ENCODE measurements at regions not wholly inside any gene's neighbourhood (a gene's known extent, or its start where the extent isn't known, plus 50 kb on each side); places are given as distances from the start of the nearest gene placed in this dataset.
"Not testable (repeated sequence)": the region's sequence is repeated elsewhere in the genome, so short reads cannot be mapped to it uniquely, and the experiment has no call there.

DNA sequence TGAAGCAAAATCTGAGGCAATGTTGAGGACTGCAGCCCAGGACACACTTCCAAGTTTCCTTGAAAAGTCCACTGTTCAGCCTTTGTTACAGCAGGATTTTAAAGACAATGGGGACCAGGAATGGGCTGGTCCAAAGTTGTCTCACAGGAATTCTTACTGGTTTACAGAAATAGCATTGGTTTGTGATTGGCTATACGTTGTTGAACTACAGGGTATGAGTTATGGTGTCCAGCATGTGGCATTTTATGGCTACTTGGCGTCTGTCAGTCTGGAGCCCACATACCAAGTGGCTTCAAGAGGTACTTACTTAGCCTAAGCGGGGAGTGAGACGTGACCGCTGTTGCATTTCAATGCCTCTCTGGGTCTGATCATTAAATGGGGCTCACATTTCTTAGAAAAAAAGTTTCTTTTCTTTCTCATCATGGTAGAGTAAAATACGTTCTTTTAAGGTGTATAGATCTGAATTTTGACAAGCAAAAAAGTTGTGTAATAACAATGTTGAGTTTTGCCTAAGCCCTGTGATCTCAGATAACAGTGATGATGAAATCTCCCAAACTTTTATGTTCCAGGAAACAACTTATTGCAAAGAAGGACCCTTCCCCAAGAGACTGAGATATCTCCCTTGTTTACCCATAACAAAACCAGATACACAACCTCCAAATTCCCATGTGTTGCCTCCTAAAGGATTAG is 100.0 kb upstream of the TRIM24 start:
- H3K4me2 ChIP-seq (ENCODE audit: low read depth, low read length, poor library complexity, severe bottlenecking), result no peak overlapping the region
- H2AFZ ChIP-seq (ENCODE audit: low read length), result no peak overlapping the region
- H3K36me3 ChIP-seq (ENCODE audit: insufficient read depth, low read length), result no peaks in the 10 kb centered on the region
- H3K27me3 ChIP-seq (ENCODE audit: insufficient read depth, low read length, poor library complexity, severe bottlenecking), result no peaks in the 10 kb centered on the region
- no peaks in the 10 kb centered on the region for H3K9me3 ChIP-seq (ENCODE audit: insufficient read depth, low read depth, low read length)
- no peaks in the 10 kb centered on the region for H3K9me2 ChIP-seq (replicated peaks; ENCODE audit: low read depth, low read length)
- H3F3A ChIP-seq (ENCODE audit: low read depth), result no peaks in the 10 kb centered on the region
- no peak overlapping the region for H3K4me3 ChIP-seq (ENCODE audit: low read length, poor library complexity, severe bottlenecking)
- no peaks in the 10 kb centered on the region for H3K79me2 ChIP-seq (ENCODE audit: insufficient read depth, low read length)
- no peaks in the 10 kb centered on the region for H4K20me1 ChIP-seq (ENCODE audit: insufficient read depth, low read length, poor library complexity, severe bottlenecking)
- no peaks in the 10 kb centered on the region for H3K4me1 ChIP-seq (ENCODE audit: insufficient read depth, low read length, poor library complexity, severe bottlenecking)
- TF ChIP-seq EZH2phosphoT487 (IDR thresholded peaks at IDR 0.05; ENCODE audit: borderline replicate concordance), result no peak
- no peak overlapping the region for H3K9ac ChIP-seq (ENCODE audit: low read depth, low read length, poor library complexity, severe bottlenecking)

- Histone ChIP-seq H3K79me2 (ENCODE audit: insufficient read depth, low read length) (no peaks in the 10 kb centered on the region), H2AFZ (ENCODE audit: low read length) (no peak overlapping the region)
These were observed 96.3 kb upstream of the TRIM24 start for GRCh38 chr7:138363721-138364120.

DNA sequence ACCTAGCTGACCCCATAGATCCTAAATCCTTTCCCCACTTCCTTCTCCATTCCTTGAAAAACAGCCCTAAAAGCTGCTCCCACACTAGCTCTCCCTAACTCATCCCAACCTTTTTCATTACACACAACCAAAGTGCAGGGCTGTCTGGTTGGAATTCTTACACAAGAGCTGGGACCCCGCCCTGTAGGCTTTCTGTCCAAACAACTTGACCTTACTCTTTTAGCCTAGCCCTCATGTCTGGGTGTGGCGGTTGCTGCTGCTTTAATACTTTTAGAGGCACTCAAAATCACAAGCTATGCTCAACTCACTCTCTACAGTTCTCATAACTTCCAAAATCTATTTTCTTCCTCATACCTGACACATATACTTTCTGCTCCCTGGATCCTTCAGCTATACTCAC is 93.9 kb upstream of the TRIM24 start:
- H3K9ac ChIP-seq (ENCODE audit: low read depth, low read length, poor library complexity, severe bottlenecking); H3K4me2 ChIP-seq (ENCODE audit: low read depth, low read length, poor library complexity, severe bottlenecking); H3K27me3 ChIP-seq (ENCODE audit: insufficient read depth, low read length, poor library complexity, severe bottlenecking); H3K36me3 ChIP-seq (ENCODE audit: insufficient read depth, low read length); H3K4me3 ChIP-seq (ENCODE audit: low read length, poor library complexity, severe bottlenecking); H3K4me1 ChIP-seq (ENCODE audit: insufficient read depth, low read length, poor library complexity, severe bottlenecking); H3K9me2 ChIP-seq (replicated peaks; ENCODE audit: low read depth, low read length); H2AFZ ChIP-seq (ENCODE audit: low read length); H4K20me1 ChIP-seq (ENCODE audit: insufficient read depth, low read length, poor library complexity, severe bottlenecking); H3F3A ChIP-seq (ENCODE audit: low read depth); H3K9me3 ChIP-seq (ENCODE audit: insufficient read depth, low read depth, low read length); H3K79me2 ChIP-seq (ENCODE audit: insufficient read depth, low read length): not testable (repeated sequence)

More at GRCh38 chr7:138363721-138364120, 96.3 kb upstream of the TRIM24 start:
- Histone ChIP-seq H4K20me1 (ENCODE audit: insufficient read depth, low read length, poor library complexity, severe bottlenecking) (no peaks in the 10 kb centered on the region), H3K36me3 (ENCODE audit: insufficient read depth, low read length) (no peaks in the 10 kb centered on the region), H3K9me2 (replicated peaks; ENCODE audit: low read depth, low read length) (no peaks in the 10 kb centered on the region), H3K4me2 (ENCODE audit: low read depth, low read length, poor library complexity, severe bottlenecking) (no peak overlapping the region), H3K9ac (ENCODE audit: low read depth, low read length, poor library complexity, severe bottlenecking) (no peak overlapping the region), H3K4me1 (ENCODE audit: insufficient read depth, low read length, poor library complexity, severe bottlenecking) (no peaks in the 10 kb centered on the region), H3K4me3 (ENCODE audit: low read length, poor library complexity, severe bottlenecking) (no peak overlapping the region), H3K27me3 (ENCODE audit: insufficient read depth, low read length, poor library complexity, severe bottlenecking) (no peaks in the 10 kb centered on the region), H3K9me3 (ENCODE audit: insufficient read depth, low read depth, low read length) (no peaks in the 10 kb centered on the region; the same call in 1 of the 2 replicates), H3F3A (ENCODE audit: low read depth) (no peaks in the 10 kb centered on the region)
- no peak for TF ChIP-seq EZH2phosphoT487 (IDR thresholded peaks at IDR 0.05; ENCODE audit: borderline replicate concordance)

GRCh38 chr7:138366676-138367075 is 93.4 kb upstream of the TRIM24 start:
- H3K9ac ChIP-seq (ENCODE audit: low read depth, low read length, poor library complexity, severe bottlenecking); H3K9me3 ChIP-seq (ENCODE audit: insufficient read depth, low read depth, low read length); H3K4me1 ChIP-seq (ENCODE audit: insufficient read depth, low read length, poor library complexity, severe bottlenecking); H3K36me3 ChIP-seq (ENCODE audit: insufficient read depth, low read length); H3K4me3 ChIP-seq (ENCODE audit: low read length, poor library complexity, severe bottlenecking); H3K27me3 ChIP-seq (ENCODE audit: insufficient read depth, low read length, poor library complexity, severe bottlenecking); H3F3A ChIP-seq (ENCODE audit: low read depth); H3K79me2 ChIP-seq (ENCODE audit: insufficient read depth, low read length); H3K9me2 ChIP-seq (replicated peaks; ENCODE audit: low read depth, low read length); H3K4me2 ChIP-seq (ENCODE audit: low read depth, low read length, poor library complexity, severe bottlenecking); H2AFZ ChIP-seq (ENCODE audit: low read length); H4K20me1 ChIP-seq (ENCODE audit: insufficient read depth, low read length, poor library complexity, severe bottlenecking): not testable (repeated sequence)

- Histone ChIP-seq H3K4me3 (ENCODE audit: low read length, poor library complexity, severe bottlenecking) (no peak overlapping the region), H3K9me3 (ENCODE audit: insufficient read depth, low read depth, low read length) (no peaks in the 10 kb centered on the region; the same call in 1 of the 2 replicates), H3K27me3 (ENCODE audit: insufficient read depth, low read length, poor library complexity, severe bottlenecking) (no peaks in the 10 kb centered on the region), H4K20me1 (ENCODE audit: insufficient read depth, low read length, poor library complexity, severe bottlenecking) (no peaks in the 10 kb centered on the region), H3K4me1 (ENCODE audit: insufficient read depth, low read length, poor library complexity, severe bottlenecking) (no peaks in the 10 kb centered on the region), H3K9ac (ENCODE audit: low read depth, low read length, poor library complexity, severe bottlenecking) (no peak overlapping the region), H3K79me2 (ENCODE audit: insufficient read depth, low read length) (no peaks in the 10 kb centered on the region), H2AFZ (ENCODE audit: low read length) (no peak overlapping the region), H3K9me2 (replicated peaks; ENCODE audit: low read depth, low read length) (no peaks in the 10 kb centered on the region), H3K36me3 (ENCODE audit: insufficient read depth, low read length) (no peaks in the 10 kb centered on the region), H3K4me2 (ENCODE audit: low read depth, low read length, poor library complexity, severe bottlenecking) (no peak overlapping the region), H3F3A (ENCODE audit: low read depth) (no peaks in the 10 kb centered on the region)
- TF ChIP-seq EZH2phosphoT487 (IDR thresholded peaks at IDR 0.05; ENCODE audit: borderline replicate concordance) (no peak), CTCF (conservative IDR thresholded peaks at IDR 0.05; ENCODE audit: low read length) (no peak)
These were observed 90.3 kb upstream of the TRIM24 start for GRCh38 chr7:138369797-138370196.
